GM21447 (cell line): ENCODE measurements at regions not wholly inside any gene's neighbourhood (a gene's known extent, or its start where the extent isn't known, plus 50 kb on each side); places are given as distances from the start of the nearest gene placed in this dataset.

Source experiments
- ATAC-seq: cut with Tn5 transposase; IDR thresholded peaks from one replicate; pipeline ENCODE4 v1.9.1; 2021; ENCODE audit not compliant: unreplicated experiment

GRCh38 chr2:125842041-125842440 is 813.9 kb upstream of the GYPC start:
- ATAC-seq, result no peak

- no peak for ATAC-seq
Measured at GRCh38 chr2:125850541-125850940, 805.4 kb upstream of the GYPC start.

- ATAC-seq, result no peak
Measured at GRCh38 chr2:125852364-125852763, 803.6 kb upstream of the GYPC start.

DNA sequence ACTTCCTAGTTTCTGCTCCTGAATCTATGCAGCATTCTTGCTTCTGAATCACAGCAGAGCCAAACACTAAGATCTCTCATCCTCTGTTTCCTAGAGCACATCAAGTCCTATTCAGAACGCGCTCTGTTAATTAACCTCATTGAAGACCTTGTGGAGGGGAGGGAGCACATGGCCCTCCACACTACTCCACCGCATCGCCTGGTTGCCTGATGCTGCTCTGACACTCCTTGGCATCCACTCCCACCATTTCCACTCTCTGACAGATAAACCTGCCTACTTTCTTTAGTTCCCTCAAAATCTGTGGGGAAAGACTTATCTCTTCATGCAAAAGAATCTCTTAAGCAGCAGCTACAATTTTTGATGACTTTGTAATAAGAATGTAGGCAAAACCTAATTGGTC is 802.3 kb upstream of the GYPC start:
- no peak for ATAC-seq

DNA sequence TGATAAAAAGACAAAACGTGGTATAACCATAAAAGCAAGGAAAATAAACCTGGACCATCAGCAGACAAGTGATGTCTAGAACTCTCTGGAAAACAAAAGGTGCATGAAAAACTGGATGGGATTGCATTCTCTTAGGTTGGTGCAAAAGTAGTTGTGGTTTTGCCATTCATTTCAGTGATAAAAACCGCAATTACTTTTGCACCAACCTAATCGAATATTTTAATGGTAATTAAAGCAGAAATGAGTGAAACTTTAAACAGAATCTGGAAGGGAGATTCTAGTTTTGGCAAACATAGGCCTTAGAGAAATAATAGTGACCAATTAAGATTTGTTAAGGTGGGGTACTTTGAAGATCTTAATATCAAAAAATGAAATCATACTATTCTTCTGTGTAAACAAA is 800.8 kb upstream of the GYPC start:
- ATAC-seq, result no peak

- no peak for ATAC-seq
Measured at GRCh38 chr2:125857971-125858794, 797.8 kb upstream of the GYPC start.

DNA sequence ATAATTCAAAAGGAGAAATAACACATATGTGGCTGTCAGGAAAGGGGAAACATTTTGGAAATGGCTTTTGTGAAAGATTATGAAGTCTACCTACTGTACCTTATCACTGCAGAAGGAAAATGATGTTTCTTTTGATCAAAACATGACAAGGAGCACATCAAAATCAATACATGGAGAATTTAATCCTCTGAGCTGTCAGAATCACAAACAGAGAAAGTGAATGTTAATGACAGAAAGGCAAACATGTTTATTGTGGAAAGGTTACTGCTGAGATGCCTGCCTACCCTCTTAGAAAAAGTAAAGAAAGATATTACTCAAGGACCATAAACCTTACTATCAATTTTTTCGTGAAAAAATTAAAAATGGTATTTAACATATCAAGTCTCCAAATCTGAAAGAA is 794.5 kb upstream of the GYPC start:
- ATAC-seq, result no peak

DNA sequence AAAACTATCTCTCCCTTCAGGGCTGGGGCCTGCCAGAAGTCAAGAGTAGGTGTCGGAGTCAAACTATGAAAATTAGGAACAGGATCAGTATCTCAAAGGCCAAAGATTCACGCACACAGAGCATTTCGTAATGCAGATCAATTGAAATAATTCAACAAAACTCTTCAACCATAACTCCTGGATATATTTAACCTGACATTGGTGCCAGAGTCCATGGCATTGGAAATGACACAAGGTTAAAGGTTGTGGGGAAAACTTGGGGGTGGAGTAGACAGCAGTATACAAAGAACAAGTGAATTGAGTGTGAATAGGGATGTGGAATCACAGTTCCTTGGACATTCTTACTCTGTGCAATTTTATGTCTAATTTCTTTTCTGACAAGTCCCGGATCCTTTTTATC is 788.0 kb upstream of the GYPC start:
- ATAC-seq, result no peak

DNA sequence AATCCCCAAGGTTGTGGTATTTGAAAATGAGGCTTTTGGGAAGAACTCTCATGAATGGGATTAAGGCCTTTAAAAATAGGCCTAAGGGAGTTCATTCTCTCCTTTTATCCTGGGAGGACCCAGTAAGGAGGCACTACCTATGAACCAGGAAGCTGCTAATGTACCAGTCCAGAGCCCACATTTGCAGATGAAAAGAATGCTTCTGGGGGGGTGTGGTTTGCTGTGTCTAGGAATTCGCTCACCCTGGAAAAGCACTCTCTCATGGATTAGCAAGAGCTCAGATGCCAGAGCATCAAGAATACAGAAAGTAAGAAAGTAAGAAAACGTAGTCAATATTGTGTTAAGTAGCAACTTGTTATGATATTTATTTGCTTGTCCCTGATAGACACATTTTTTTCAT is 785.7 kb upstream of the GYPC start:
- no peak for ATAC-seq

DNA sequence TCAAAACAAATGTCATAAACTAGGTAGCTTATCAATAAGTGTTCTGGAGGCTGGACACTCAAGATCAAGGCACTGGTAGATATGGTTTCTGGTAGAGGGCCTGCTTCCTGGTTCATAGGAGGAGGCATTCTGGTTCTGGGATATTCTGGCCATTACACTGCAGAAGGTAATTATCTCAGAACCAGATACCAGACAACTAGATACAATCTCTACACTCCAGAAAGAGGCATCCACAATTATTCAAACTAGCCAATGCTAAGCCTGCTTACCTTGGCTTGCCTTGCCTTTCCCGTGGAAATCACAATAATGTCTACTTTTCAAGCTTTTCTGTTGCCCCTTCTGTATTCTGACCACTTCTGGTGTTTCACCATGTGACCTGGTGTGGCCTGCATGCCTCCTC is 785.2 kb upstream of the GYPC start:
- no peak for ATAC-seq

- ATAC-seq, result no peak
Measured at GRCh38 chr2:125874564-125874963, 781.4 kb upstream of the GYPC start.

DNA sequence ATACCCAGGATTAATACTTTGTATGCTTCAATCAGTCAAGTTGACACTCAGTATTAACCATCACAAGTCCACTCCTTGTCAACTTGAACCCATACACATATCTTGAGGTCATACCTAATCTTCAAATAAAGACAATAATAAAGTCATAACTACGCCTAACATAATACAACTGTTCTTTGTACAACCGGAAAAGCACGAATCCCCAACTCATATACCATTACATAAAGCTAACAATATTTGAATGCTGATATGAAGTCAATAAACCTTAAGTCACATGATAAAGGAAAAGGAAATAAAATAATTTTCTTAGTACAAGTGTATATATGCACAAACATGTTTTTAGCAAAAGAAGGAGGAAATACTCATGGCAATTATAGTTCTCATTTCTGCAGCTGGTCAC is 770.6 kb upstream of the GYPC start:
- ATAC-seq, result no peak

DNA sequence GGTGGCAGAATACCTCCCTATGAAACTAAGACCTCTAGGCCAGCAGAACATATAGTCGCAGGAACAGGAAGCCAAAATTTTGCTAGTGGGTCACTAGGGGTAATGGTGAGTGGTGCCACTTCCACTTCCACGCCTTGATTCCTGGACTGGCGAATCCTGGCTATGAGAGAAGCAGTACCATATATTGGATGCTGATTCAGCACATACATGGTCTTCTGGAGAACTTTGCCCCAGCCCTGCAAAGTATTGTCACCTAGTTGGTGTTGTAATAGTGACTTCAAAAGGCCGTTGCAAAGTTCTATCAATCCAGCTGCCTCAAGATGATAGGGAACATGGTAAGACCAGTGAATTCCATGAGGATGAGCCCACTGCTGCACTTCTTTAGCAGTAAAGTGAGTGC is 769.8 kb upstream of the GYPC start:
- ATAC-seq, result no peak

DNA sequence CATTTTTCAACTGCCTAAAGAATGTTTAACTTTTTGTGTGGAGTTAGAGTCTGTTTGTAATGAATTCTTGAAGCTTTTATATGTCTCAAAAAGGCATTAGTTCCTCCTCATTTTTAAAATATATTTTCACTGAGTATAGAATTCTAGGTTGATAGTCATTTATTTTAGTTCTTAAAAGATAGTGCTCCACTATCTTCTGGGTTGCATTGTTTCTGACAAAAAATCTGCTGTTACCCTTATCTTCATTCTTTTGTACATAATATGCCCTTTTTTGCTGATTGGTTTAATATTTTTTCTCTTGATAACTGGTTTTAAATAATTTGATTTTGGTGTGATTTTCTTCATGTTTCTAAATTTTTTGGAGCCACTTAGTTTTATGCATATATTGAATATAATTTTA is 754.7 kb upstream of the GYPC start:
- no peak for ATAC-seq

DNA sequence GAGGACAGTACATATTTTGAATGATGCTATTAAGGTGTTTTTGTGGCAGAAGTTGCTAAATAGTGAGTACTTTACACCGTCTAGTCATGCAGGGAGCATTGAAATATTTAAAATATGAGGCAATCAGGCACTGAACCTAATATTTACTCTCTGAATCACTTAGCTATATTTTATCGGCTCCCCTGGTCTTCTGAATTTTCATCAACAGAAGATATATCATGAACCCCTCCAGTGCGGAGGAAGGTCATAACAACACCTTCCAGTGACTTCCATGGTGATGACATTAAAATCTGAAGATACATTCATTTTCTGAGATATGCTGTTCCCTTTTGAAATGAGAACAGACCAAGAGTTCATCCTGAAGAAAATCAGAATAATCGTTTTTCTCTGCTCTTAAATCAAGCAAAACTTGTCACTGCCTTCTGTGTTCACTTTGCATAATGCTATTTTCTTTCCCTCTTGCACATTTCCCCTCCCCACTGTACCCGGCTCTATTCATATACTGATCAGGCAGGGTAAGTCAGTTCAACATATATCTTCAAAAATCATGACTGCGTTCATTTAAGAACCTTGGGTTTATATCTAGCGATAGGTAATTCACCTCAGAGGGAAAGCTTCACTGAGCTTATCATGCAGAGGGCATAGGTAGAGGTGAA is 729.9 kb upstream of the GYPC start:
- ATAC-seq, result no peak

- ATAC-seq, result no peak
Measured at GRCh38 chr2:125935559-125935958, 720.4 kb upstream of the GYPC start.

GRCh38 chr2:125942585-125943424 is 713.2 kb upstream of the GYPC start:
- no peak for ATAC-seq

DNA sequence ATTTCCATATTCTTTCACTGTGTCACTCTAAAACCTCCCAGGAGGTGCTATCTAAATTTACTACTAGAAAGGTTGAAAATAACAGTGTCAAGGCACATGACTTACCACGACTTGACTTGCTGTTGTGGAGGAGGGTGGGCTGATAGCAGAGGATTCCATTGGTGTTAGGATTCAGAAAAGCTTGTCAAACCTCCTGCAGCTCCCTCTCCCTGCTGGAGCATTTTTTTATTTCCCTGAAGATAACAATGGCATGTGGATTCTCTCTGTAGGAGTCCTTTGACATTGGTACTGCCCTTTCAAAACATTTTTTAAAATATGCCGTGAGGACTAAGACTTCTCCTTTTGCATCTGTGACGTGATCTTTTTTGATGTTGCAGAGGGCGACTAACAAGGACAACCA is 696.9 kb upstream of the GYPC start:
- no peak for ATAC-seq

DNA sequence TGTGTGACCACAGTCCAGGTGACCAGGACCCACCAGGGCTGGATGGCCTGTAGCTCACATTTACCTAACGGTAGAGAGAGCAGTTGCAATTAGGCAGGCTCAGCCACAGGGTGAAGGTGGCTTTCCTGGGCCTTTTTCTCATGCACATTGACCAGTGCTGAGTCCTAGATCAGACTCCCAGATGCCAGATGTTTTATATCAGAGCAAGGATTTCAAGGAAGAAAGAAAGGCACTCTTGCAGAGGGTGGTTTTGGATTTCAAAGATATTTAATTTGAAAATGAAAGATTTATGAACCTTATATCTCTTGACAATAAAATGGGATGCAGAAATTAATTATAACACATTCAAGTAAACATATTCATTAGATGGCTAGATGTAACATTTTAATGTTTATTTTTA is 694.2 kb upstream of the GYPC start:
- no peak for ATAC-seq

DNA sequence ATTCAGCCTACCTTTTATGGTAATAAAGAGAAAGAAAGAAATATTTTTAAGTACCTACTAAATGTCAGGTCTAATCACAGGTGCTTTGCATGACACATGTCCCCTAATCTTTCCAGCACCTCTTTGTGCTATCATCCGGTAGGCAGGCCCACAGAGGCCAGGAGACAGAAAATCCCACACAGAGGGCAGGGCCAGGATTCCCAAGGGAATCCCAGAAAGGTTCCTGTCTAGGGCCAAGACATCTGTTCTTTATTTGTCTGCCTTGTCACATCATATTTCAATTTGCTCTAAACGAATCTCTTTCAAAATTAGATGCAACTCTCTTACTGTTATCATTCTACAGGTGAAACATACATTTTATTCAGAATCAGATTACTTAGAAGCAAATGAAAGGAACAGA is 676.1 kb upstream of the GYPC start:
- no peak for ATAC-seq

- no peak for ATAC-seq
Measured at GRCh38 chr2:125983364-125983763, 672.6 kb upstream of the GYPC start.

DNA sequence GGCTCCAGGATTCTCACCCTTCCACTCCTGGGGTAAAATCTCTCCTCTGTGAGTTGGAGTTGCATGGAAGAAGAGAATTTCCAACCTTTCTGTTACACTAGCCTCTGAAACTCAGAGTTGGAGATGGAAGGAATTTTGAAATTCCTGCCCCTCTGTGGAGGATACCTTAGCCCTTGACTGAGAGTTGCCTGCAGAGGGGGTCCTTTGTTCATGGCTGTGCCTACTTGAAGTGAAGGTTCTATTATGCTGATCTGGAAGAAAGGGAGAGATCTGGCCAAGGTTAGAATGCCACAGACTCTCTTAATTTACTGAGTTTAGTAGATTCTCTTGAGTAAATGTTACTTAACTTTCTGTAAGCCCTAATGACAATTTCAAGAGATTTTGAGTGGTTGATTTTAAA is 626.6 kb upstream of the GYPC start:
- no peak for ATAC-seq
